ENCODE measurements at regions not wholly inside any gene's neighbourhood (a gene's known extent, or its start where the extent isn't known, plus 50 kb on each side); places are given as distances from the start of the nearest gene placed in this dataset.

DNA sequence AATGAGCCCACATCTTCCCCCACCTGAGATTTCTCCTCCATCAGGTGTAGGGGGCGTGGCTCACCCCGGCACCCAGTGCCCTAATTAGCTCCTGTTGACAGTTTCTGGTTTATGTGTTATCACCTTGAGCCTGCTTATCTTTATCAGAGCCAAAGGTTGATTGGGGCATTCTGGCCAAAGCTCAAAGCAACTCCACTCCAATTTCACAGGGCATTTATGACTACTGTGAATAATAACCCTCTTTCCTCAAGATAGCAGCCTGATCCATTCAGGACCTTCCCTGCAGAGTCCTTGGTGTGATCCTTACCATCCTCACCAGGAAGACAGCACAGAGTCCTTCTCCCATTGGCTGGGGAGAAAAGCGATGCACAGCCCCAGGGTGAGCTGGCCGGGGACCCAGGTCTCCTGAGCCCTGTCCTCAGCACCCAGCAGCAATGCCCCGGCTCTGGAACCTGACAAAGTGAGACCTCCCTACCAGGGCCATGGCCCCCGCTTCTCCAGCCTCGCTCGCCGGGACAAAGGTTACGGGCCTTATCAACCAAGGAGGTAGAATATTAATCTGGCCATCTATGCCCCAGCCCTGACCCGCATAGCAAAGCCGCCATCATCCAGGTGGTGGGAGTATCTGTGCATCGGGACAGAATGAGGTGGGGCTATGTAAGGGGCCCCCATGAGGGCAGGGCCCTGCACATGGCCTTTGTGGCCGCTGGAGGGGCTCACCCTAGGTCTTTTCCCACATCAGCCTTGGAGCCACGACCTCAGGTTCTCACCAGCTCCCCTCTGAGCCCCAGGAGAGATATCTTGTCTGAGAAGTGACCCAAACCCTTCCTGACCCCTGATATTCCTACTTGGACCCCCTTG, 64.5 kb downstream of the ZFP36L2 start:
- peak overlapping the region; percentile 85 for H3K27ac ChIP-seq (ENCODE audit: low read depth, low read length)
- no peaks in the 10 kb centered on the region for H3K27me3 ChIP-seq (ENCODE audit: control insufficient read depth in 1 of 2, insufficient read depth in 2 of 2, low read length in 2 of 2)
- no peaks in the 10 kb centered on the region for H3K9me3 ChIP-seq (ENCODE audit: control insufficient read depth in 1 of 2, low read length in 2 of 2)
- peaks cover 58 to 73% of the 10 kb centered on the region in 2 donors for H3K4me1 ChIP-seq (ENCODE audit: control insufficient read depth in 1 of 2, insufficient read depth in 2 of 2, low read length in 2 of 2)
- no peaks in the 10 kb centered on the region for H3K36me3 ChIP-seq (ENCODE audit: control insufficient read depth in 1 of 2, insufficient read depth in 2 of 2, low read length in 2 of 2)
- peak overlapping the region; percentile 32 to 33 for H3K4me3 ChIP-seq (ENCODE audit: low read depth in 1 of 2, low read length in 2 of 2)
- peak overlapping the region; percentile 28 to 44 for H3K9ac ChIP-seq (ENCODE audit: low read depth in 1 of 2, low read length in 2 of 2)

- Histone ChIP-seq H3K4me1 (ENCODE audit: control insufficient read depth in 1 of 2, insufficient read depth in 2 of 2, low read length in 2 of 2) (peaks cover 64 to 74% of the 10 kb centered on the region in 2 donors), H3K27me3 (ENCODE audit: control insufficient read depth in 1 of 2, insufficient read depth in 2 of 2, low read length in 2 of 2) (no peaks in the 10 kb centered on the region), H3K27ac (ENCODE audit: low read depth, low read length) (peak overlapping the region; percentile 85), H3K9ac (ENCODE audit: low read depth in 1 of 2, low read length in 2 of 2) (peak overlapping the region; percentile 4 to 66), H3K4me3 (ENCODE audit: low read depth in 1 of 2, low read length in 2 of 2) (peak overlapping the region in 1 of 2 donors; percentile 4), H3K9me3 (ENCODE audit: control insufficient read depth in 1 of 2, low read length in 2 of 2) (no peaks in the 10 kb centered on the region), H3K36me3 (ENCODE audit: control insufficient read depth in 1 of 2, insufficient read depth in 2 of 2, low read length in 2 of 2) (no peaks in the 10 kb centered on the region)
Measured at GRCh38 chr2:43160778-43161177, 65.6 kb downstream of the ZFP36L2 start.

- H3K4me3 ChIP-seq (ENCODE audit: low read depth in 1 of 2, low read length in 2 of 2): no peak overlapping the region
- peak overlapping the region; percentile 66 to 67 for H3K9ac ChIP-seq (ENCODE audit: low read depth in 1 of 2, low read length in 2 of 2)
- H3K27ac ChIP-seq (ENCODE audit: low read depth, low read length): peak overlapping the region; percentile 94
- H3K36me3 ChIP-seq (ENCODE audit: control insufficient read depth in 1 of 2, insufficient read depth in 2 of 2, low read length in 2 of 2): no peaks in the 10 kb centered on the region
- peaks cover 73 to 76% of the 10 kb centered on the region in 2 donors for H3K4me1 ChIP-seq (ENCODE audit: control insufficient read depth in 1 of 2, insufficient read depth in 2 of 2, low read length in 2 of 2)
- H3K9me3 ChIP-seq (ENCODE audit: control insufficient read depth in 1 of 2, low read length in 2 of 2): no peaks in the 10 kb centered on the region
- no peaks in the 10 kb centered on the region for H3K27me3 ChIP-seq (ENCODE audit: control insufficient read depth in 1 of 2, insufficient read depth in 2 of 2, low read length in 2 of 2)
Measured at GRCh38 chr2:43159797-43160196, 66.6 kb downstream of the ZFP36L2 start.

- Histone ChIP-seq H3K9ac (ENCODE audit: low read depth in 1 of 2, low read length in 2 of 2) (peak overlapping the region; percentile 66 to 67), H3K9me3 (ENCODE audit: control insufficient read depth in 1 of 2, low read length in 2 of 2) (no peaks in the 10 kb centered on the region), H3K27ac (ENCODE audit: low read depth, low read length) (peak overlapping the region; percentile 94), H3K4me3 (ENCODE audit: low read depth in 1 of 2, low read length in 2 of 2) (peak overlapping the region in 1 of 2 donors; percentile 46), H3K27me3 (ENCODE audit: control insufficient read depth in 1 of 2, insufficient read depth in 2 of 2, low read length in 2 of 2) (no peaks in the 10 kb centered on the region), H3K36me3 (ENCODE audit: control insufficient read depth in 1 of 2, insufficient read depth in 2 of 2, low read length in 2 of 2) (no peaks in the 10 kb centered on the region), H3K4me1 (ENCODE audit: control insufficient read depth in 1 of 2, insufficient read depth in 2 of 2, low read length in 2 of 2) (peaks cover 67 to 68% of the 10 kb centered on the region in 2 donors)
Measured at GRCh38 chr2:43158259-43158880, 68.0 kb downstream of the ZFP36L2 start.

DNA sequence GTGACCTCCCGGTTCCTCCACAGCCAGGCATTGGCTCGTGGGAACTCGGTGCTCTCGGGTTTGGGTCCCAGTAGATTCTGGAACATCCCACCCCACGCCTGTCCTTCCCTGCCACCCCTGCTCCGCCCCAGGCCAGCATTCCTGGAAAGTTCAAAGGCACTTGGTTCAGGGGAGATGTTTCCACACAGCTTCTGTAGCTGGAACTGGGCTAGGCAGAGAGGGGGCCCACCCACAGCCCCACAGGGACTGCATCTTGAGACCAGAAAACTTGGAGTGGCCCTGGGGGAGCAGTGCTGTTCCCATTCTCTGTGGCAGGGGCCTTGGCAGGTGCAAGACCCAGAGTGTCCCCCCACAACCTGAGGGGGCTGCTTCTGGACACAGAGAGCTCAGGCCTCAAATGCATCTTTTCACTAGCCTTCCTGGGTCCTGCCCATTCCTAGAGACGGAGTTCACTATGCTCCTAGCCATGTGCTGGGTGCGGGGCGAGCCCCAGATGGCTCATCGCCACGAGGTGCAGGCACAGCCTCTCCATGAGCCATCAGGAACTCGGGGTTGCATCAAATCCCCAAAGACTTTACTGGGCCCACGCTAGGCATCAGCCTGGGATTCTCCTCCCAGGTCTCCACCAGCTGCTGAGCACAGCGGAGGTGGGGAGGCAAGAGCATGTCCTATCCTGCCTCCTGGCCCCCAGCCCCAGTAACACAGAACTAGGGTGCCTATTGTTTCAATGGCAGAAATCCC, 68.7 kb downstream of the ZFP36L2 start:
- Histone ChIP-seq H3K36me3 (ENCODE audit: control insufficient read depth in 1 of 2, insufficient read depth in 2 of 2, low read length in 2 of 2) (no peaks in the 10 kb centered on the region), H3K27me3 (ENCODE audit: control insufficient read depth in 1 of 2, insufficient read depth in 2 of 2, low read length in 2 of 2) (no peaks in the 10 kb centered on the region), H3K9me3 (ENCODE audit: control insufficient read depth in 1 of 2, low read length in 2 of 2) (no peaks in the 10 kb centered on the region), H3K9ac (ENCODE audit: low read depth in 1 of 2, low read length in 2 of 2) (peak overlapping the region; percentile 26 to 66), H3K4me3 (ENCODE audit: low read depth in 1 of 2, low read length in 2 of 2) (no peak overlapping the region), H3K27ac (ENCODE audit: low read depth, low read length) (peak overlapping the region; percentile 94), H3K4me1 (ENCODE audit: control insufficient read depth in 1 of 2, insufficient read depth in 2 of 2, low read length in 2 of 2) (peaks cover 70 to 75% of the 10 kb centered on the region in 2 donors)

GRCh38 chr2:43155851-43156411, 70.5 kb downstream of the ZFP36L2 start:
- Histone ChIP-seq H3K9ac (ENCODE audit: low read depth in 1 of 2, low read length in 2 of 2) (peak overlapping the region in 1 of 2 donors; percentile 46), H3K27ac (ENCODE audit: low read depth, low read length) (no peak overlapping the region), H3K4me1 (ENCODE audit: control insufficient read depth in 1 of 2, insufficient read depth in 2 of 2, low read length in 2 of 2) (peaks cover 68 to 71% of the 10 kb centered on the region in 2 donors), H3K4me3 (ENCODE audit: low read depth in 1 of 2, low read length in 2 of 2) (no peak overlapping the region), H3K27me3 (ENCODE audit: control insufficient read depth in 1 of 2, insufficient read depth in 2 of 2, low read length in 2 of 2) (no peaks in the 10 kb centered on the region), H3K9me3 (ENCODE audit: control insufficient read depth in 1 of 2, low read length in 2 of 2) (no peaks in the 10 kb centered on the region), H3K36me3 (ENCODE audit: control insufficient read depth in 1 of 2, insufficient read depth in 2 of 2, low read length in 2 of 2) (no peaks in the 10 kb centered on the region)

DNA sequence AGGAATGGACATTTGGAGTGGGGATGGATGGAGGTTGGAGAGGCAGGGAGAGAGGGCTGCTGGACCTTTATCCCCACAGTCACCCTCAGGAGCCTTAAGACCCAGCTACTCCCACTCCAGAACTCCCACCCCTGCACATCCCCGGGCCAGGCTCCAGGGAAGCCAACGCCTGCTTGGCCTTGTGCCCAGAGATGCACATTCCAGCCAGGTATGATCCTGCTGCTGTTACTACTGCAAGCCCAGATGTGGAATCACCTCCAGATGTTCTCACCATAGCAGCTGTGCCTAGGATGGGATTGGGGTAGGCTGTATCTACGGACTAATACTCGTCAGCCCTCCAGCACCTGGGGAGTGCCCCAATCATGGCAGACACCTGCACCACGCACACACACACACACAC, 71.7 kb downstream of the ZFP36L2 start:
- no peaks in the 10 kb centered on the region for H3K27me3 ChIP-seq (ENCODE audit: control insufficient read depth in 1 of 2, insufficient read depth in 2 of 2, low read length in 2 of 2)
- peak overlapping the region in 1 of 2 donors; percentile 12 for H3K9ac ChIP-seq (ENCODE audit: low read depth in 1 of 2, low read length in 2 of 2)
- H3K36me3 ChIP-seq (ENCODE audit: control insufficient read depth in 1 of 2, insufficient read depth in 2 of 2, low read length in 2 of 2): no peaks in the 10 kb centered on the region
- H3K4me1 ChIP-seq (ENCODE audit: control insufficient read depth in 1 of 2, insufficient read depth in 2 of 2, low read length in 2 of 2): peaks cover 57 to 60% of the 10 kb centered on the region in 2 donors
- no peak overlapping the region for H3K4me3 ChIP-seq (ENCODE audit: low read depth in 1 of 2, low read length in 2 of 2)
- no peaks in the 10 kb centered on the region for H3K9me3 ChIP-seq (ENCODE audit: control insufficient read depth in 1 of 2, low read length in 2 of 2)
- H3K27ac ChIP-seq (ENCODE audit: low read depth, low read length): no peak overlapping the region

DNA sequence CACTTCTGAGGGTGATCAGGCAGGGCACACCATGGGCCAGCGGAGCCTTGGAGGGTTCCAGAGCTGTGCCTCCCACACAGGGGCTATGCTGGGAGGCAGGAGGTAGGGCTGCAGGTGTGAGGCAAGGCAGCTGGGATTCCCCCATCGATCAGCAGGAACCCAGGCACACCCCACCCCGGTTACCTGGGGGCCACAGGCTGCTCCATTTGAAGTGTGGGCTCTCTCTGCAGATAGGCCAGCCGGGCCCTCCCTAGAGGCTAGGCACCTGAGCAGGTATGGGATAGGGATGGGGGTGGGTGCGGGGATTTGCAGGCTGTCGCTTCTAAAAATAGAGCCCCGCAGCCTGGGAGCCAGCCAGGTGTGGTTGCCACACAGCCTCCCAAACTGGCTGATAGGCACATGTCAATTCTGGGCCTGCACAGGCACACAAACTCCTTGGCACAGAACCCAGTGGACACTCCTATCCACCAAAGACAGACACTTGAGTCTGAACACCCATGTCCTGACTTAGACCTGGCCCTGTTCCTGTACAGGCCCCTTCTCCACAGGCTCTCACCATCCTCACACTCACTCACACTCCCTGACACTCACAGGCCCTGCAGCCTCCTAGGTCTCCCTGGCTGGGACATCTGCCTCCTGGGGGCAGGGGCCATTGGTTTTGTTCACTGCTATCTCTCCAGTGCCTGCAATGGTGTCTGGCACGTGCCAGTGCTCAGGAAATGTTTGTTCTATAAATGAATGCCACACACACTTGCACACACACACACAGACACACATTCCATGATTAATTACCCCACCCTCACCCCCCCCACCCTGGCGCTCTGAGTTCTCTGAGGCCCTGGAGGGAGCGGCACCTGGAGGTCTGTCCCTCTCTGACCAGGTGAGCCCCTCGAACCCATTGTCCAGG, 73.4 kb downstream of the ZFP36L2 start:
- Histone ChIP-seq H3K4me3 (ENCODE audit: low read depth in 1 of 2, low read length in 2 of 2) (no peak overlapping the region), H3K9me3 (ENCODE audit: control insufficient read depth in 1 of 2, low read length in 2 of 2) (no peaks in the 10 kb centered on the region), H3K27me3 (ENCODE audit: control insufficient read depth in 1 of 2, insufficient read depth in 2 of 2, low read length in 2 of 2) (no peaks in the 10 kb centered on the region), H3K4me1 (ENCODE audit: control insufficient read depth in 1 of 2, insufficient read depth in 2 of 2, low read length in 2 of 2) (peaks cover 40 to 43% of the 10 kb centered on the region in 2 donors), H3K36me3 (ENCODE audit: control insufficient read depth in 1 of 2, insufficient read depth in 2 of 2, low read length in 2 of 2) (no peaks in the 10 kb centered on the region), H3K9ac (ENCODE audit: low read depth in 1 of 2, low read length in 2 of 2) (peak overlapping the region in 1 of 2 donors; percentile 32), H3K27ac (ENCODE audit: low read depth, low read length) (no peak overlapping the region)

- Histone ChIP-seq H3K4me3 (ENCODE audit: low read depth in 1 of 2, low read length in 2 of 2) (no peak overlapping the region), H3K36me3 (ENCODE audit: control insufficient read depth in 1 of 2, insufficient read depth in 2 of 2, low read length in 2 of 2) (no peaks in the 10 kb centered on the region), H3K27me3 (ENCODE audit: control insufficient read depth in 1 of 2, insufficient read depth in 2 of 2, low read length in 2 of 2) (no peaks in the 10 kb centered on the region), H3K27ac (ENCODE audit: low read depth, low read length) (no peak overlapping the region), H3K4me1 (ENCODE audit: control insufficient read depth in 1 of 2, insufficient read depth in 2 of 2, low read length in 2 of 2) (peaks cover 32 to 35% of the 10 kb centered on the region in 2 donors), H3K9me3 (ENCODE audit: control insufficient read depth in 1 of 2, low read length in 2 of 2) (no peaks in the 10 kb centered on the region), H3K9ac (ENCODE audit: low read depth in 1 of 2, low read length in 2 of 2) (peak overlapping the region in 1 of 2 donors; percentile 0)
Measured at GRCh38 chr2:43152186-43152585, 74.2 kb downstream of the ZFP36L2 start.
